Liver (tissue), 8 donors: ENCODE measurements at regions not wholly inside any gene's neighbourhood (a gene's known extent, or its start where the extent isn't known, plus 50 kb on each side); places are given as distances from the start of the nearest gene placed in this dataset.

ENCODE experiments used
- DNase-seq: peaks from one replicate; pipeline ENCODE4 v3.0.0-alpha.2; 2017; ENCODE audit warnings: low spot score
- H3K27ac ChIP-seq, 2 donors: one replicate each; pipeline ENCODE4 v1.7.0; 2013; ENCODE audit warnings: inconsistent platforms in 2 of 2, low read length in 2 of 2, control low read depth in 1 of 2, low read depth in 1 of 2, mild to moderate bottlenecking in 1 of 2
- H3K27me3 ChIP-seq, 4 donors: one replicate each; pipeline versions ENCODE4 v1.6.1 to v1.7.0; 2013; ENCODE audit warnings: low read length in 3 of 4, inconsistent platforms in 1 of 4, mild to moderate bottlenecking in 1 of 4, moderate library complexity in 1 of 4; ENCODE audit not compliant: control insufficient read depth in 4 of 4, insufficient read depth in 4 of 4
- H3K36me3 ChIP-seq, 4 donors: one replicate each; pipeline versions ENCODE4 v1.6.1 to v1.7.0; 2013; ENCODE audit warnings: low read length in 3 of 4, mild to moderate bottlenecking in 3 of 4, low read depth in 1 of 4, moderate library complexity in 1 of 4; ENCODE audit not compliant: control insufficient read depth in 4 of 4, insufficient read depth in 3 of 4
- H3K4me1 ChIP-seq, 4 donors: one replicate each; pipeline versions ENCODE4 v1.6.1 to v1.7.0; 2013; ENCODE audit warnings: low read length in 3 of 4, mild to moderate bottlenecking in 3 of 4, moderate library complexity in 1 of 4; ENCODE audit not compliant: control insufficient read depth in 4 of 4, insufficient read depth in 4 of 4
- H3K4me3 ChIP-seq, 3 donors: one replicate each; pipeline versions ENCODE4 v1.6.1 to v1.7.0; 2013; ENCODE audit warnings: low read length in 3 of 3, control low read depth in 1 of 3, low read depth in 1 of 3, mild to moderate bottlenecking in 1 of 3
- H3K9ac ChIP-seq, 2 donors: one replicate each; pipeline ENCODE4 v1.7.0; 2013; ENCODE audit warnings: low read length in 2 of 2, mild to moderate bottlenecking in 2 of 2, moderate library complexity in 2 of 2, control low read depth in 1 of 2, low read depth in 1 of 2
- H3K9me3 ChIP-seq, 4 donors: one replicate each; pipeline versions ENCODE4 v1.6.1 to v1.7.0; 2013; ENCODE audit warnings: low read length in 3 of 4; ENCODE audit not compliant: control insufficient read depth in 4 of 4
- EGR1 ChIP-seq, 2 donors: IDR thresholded peaks; 2 replicates each; pipeline ENCODE4 v1.6.1; 2016 to 2018; ENCODE audit warnings: antibody characterized with exemption in 2 of 2, low read depth in 2 of 2
- FOXA2 ChIP-seq: IDR thresholded peaks from 2 replicates; pipeline ENCODE4 v1.6.1; 2016; ENCODE audit warnings: antibody characterized with exemption
- GABPA ChIP-seq, 2 donors: IDR thresholded peaks in 1 of 2; conservative IDR thresholded peaks in 1 of 2; 2 replicates each; pipeline ENCODE4 v1.6.1; 2016; ENCODE audit warnings: antibody characterized with exemption in 2 of 2, mild to moderate bottlenecking in 1 of 2, moderate library complexity in 1 of 2
- HNF4A ChIP-seq, 2 donors: conservative IDR thresholded peaks; 2 replicates each; pipeline ENCODE4 v1.6.1; 2016; ENCODE audit warnings: antibody characterized with exemption in 2 of 2, mild to moderate bottlenecking in 2 of 2
- JUND ChIP-seq, 2 donors: IDR thresholded peaks; 2 replicates each; pipeline ENCODE4 v1.6.1; 2016; ENCODE audit warnings: antibody characterized with exemption in 2 of 2
- MAX ChIP-seq: IDR thresholded peaks from 2 replicates; pipeline ENCODE4 v1.6.1; 2016; ENCODE audit warnings: antibody characterized with exemption
- NR2F2 ChIP-seq: IDR thresholded peaks from 2 replicates; pipeline ENCODE4 v1.6.1; 2016; ENCODE audit warnings: antibody characterized with exemption
- RAD21 ChIP-seq, 2 donors: IDR thresholded peaks; 2 replicates each; pipeline ENCODE4 v1.6.1; 2016; ENCODE audit warnings: antibody characterized with exemption in 2 of 2, mild to moderate bottlenecking in 2 of 2
- REST ChIP-seq: IDR thresholded peaks from 2 replicates; pipeline ENCODE4 v1.6.1; 2016; ENCODE audit warnings: antibody characterized with exemption, mild to moderate bottlenecking
- RXRA ChIP-seq, 2 donors: IDR thresholded peaks; 2 replicates each; pipeline ENCODE4 v1.6.1; 2017 to 2018; ENCODE audit warnings: antibody characterized with exemption in 2 of 2, mild to moderate bottlenecking in 1 of 2
- TAF1 ChIP-seq: conservative IDR thresholded peaks from 2 replicates; pipeline ENCODE4 v1.6.1; 2016; ENCODE audit warnings: antibody characterized with exemption, mild to moderate bottlenecking
- YY1 ChIP-seq: IDR thresholded peaks from 2 replicates; pipeline ENCODE4 v1.6.1; 2016; ENCODE audit warnings: antibody characterized with exemption, mild to moderate bottlenecking
- WGBS: extraction: QIAGEN DNeasy Blood & Tissue Kit; methylation state at CpG from one replicate; pipeline ENCODE4 v1.1.7; 2013; 5-methylcytosine and 5-hydroxymethylcytosine counted together
- TF ChIP-seq, protein P1 (sequence below): IDR thresholded peaks from 2 replicates; pipeline ENCODE4 v1.6.1; 2016; ENCODE audit warnings: antibody characterized with exemption
- TF ChIP-seq, protein P2 (sequence below): fragments of 150-350 bp; IDR thresholded peaks from 2 replicates; pipeline ENCODE4 v1.5.1; 2017; ENCODE audit warnings: improper control_type of control experiment, low read depth, low read length; ENCODE audit not compliant: missing input control
- donor health status: healthy.
- donor health status: healthy.
- donor health status: healthy.
- donor health status: healthy.
- donor health status: healthy.

GRCh38 chr12:86379337-86379736 lies 123.1 kb upstream of the MGAT4C start:
- no peak overlapping the region for H3K27ac ChIP-seq
- no peak overlapping the region for H3K4me3 ChIP-seq
- H3K27me3 ChIP-seq: no peaks in the 10 kb centered on the region
- H3K36me3 ChIP-seq: no peaks in the 10 kb centered on the region
- no peak for TF ChIP-seq GABPA (IDR thresholded peaks at IDR 0.05 in 1 of 2, conservative IDR thresholded peaks at IDR 0.05 in 1 of 2)
- TF ChIP-seq RAD21 (IDR thresholded peaks at IDR 0.05): no peak
- no peak for TF ChIP-seq RXRA (IDR thresholded peaks at IDR 0.05)
- TF ChIP-seq FOXA2: no peak
- TF ChIP-seq, protein P1, sequence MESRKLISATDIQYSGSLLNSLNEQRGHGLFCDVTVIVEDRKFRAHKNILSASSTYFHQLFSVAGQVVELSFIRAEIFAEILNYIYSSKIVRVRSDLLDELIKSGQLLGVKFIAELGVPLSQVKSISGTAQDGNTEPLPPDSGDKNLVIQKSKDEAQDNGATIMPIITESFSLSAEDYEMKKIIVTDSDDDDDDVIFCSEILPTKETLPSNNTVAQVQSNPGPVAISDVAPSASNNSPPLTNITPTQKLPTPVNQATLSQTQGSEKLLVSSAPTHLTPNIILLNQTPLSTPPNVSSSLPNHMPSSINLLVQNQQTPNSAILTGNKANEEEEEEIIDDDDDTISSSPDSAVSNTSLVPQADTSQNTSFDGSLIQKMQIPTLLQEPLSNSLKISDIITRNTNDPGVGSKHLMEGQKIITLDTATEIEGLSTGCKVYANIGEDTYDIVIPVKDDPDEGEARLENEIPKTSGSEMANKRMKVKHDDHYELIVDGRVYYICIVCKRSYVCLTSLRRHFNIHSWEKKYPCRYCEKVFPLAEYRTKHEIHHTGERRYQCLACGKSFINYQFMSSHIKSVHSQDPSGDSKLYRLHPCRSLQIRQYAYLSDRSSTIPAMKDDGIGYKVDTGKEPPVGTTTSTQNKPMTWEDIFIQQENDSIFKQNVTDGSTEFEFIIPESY: no peak
- no peak for TF ChIP-seq YY1
- TF ChIP-seq, protein P2, sequence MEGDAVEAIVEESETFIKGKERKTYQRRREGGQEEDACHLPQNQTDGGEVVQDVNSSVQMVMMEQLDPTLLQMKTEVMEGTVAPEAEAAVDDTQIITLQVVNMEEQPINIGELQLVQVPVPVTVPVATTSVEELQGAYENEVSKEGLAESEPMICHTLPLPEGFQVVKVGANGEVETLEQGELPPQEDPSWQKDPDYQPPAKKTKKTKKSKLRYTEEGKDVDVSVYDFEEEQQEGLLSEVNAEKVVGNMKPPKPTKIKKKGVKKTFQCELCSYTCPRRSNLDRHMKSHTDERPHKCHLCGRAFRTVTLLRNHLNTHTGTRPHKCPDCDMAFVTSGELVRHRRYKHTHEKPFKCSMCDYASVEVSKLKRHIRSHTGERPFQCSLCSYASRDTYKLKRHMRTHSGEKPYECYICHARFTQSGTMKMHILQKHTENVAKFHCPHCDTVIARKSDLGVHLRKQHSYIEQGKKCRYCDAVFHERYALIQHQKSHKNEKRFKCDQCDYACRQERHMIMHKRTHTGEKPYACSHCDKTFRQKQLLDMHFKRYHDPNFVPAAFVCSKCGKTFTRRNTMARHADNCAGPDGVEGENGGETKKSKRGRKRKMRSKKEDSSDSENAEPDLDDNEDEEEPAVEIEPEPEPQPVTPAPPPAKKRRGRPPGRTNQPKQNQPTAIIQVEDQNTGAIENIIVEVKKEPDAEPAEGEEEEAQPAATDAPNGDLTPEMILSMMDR: no peak
- peaks cover 0 to 5% (median 0%) of the 10 kb centered on the region in 4 donors for H3K9me3 ChIP-seq
- WGBS: 21% methylated on average over 1 of the region's 1 CpG
- no peaks in the 10 kb centered on the region for H3K4me1 ChIP-seq
- H3K9ac ChIP-seq: no peak overlapping the region
- no peak for DNase-seq

GRCh38 chr12:86376052-86376451 lies 119.9 kb upstream of the MGAT4C start:
- Histone ChIP-seq H3K4me3 (no peak overlapping the region), H3K4me1 (no peaks in the 10 kb centered on the region), H3K27ac (no peak overlapping the region), H3K9me3 (no peaks in the 10 kb centered on the region), H3K36me3 (no peaks in the 10 kb centered on the region), H3K9ac (no peak overlapping the region), H3K27me3 (no peaks in the 10 kb centered on the region)
- no peak for DNase-seq
- 44% methylated on average over 2 of the region's 2 CpGs for WGBS
- no peak for TF ChIP-seq EGR1 (IDR thresholded peaks at IDR 0.05; ENCODE audit: low read depth in 2 of 2)
- no peak for TF ChIP-seq JUND (IDR thresholded peaks at IDR 0.05)

- TF ChIP-seq, protein P2: no peak
- TF ChIP-seq HNF4A (conservative IDR thresholded peaks at IDR 0.05) (no peak), MAX (no peak), JUND (IDR thresholded peaks at IDR 0.05) (no peak), REST (no peak), YY1 (no peak), NR2F2 (no peak), TAF1 (no peak), FOXA2 (no peak), EGR1 (IDR thresholded peaks at IDR 0.05; ENCODE audit: low read depth in 2 of 2) (no peak), RXRA (IDR thresholded peaks at IDR 0.05) (no peak)
- TF ChIP-seq, protein P1: no peak
- H3K9me3 ChIP-seq: no peaks in the 10 kb centered on the region
- WGBS: 41% methylated on average over 1 of the region's 1 CpG
- no peaks in the 10 kb centered on the region for H3K36me3 ChIP-seq
- no peaks in the 10 kb centered on the region for H3K27me3 ChIP-seq
- H3K9ac ChIP-seq: no peak overlapping the region
- no peaks in the 10 kb centered on the region for H3K4me1 ChIP-seq
- H3K27ac ChIP-seq: no peak overlapping the region
- H3K4me3 ChIP-seq: no peak overlapping the region
- DNase-seq: no peak
These were observed 117.6 kb upstream of the MGAT4C start for GRCh38 chr12:86373813-86374212.
